Stimulated activated CD8-positive, alpha-beta memory T cell treated with anti-CD3 and anti-CD28 coated beads, Interleukin-12 subunit alpha, Interleukin-12 subunit beta, amount 100 ng/mL, for 24 hours (primary cell): ENCODE measurements at regions not wholly inside any gene's neighbourhood (a gene's known extent, or its start where the extent isn't known, plus 50 kb on each side); places are given as distances from the start of the nearest gene placed in this dataset.

Experiments
- DNase-seq: peaks from one replicate; pipeline ENCODE4 v3.0.0-alpha.2; 2020; ENCODE audit errors: extremely low read depth

- no peak for DNase-seq
Observed at GRCh38 chr2:2765176-2765800, 434.2 kb upstream of the MYT1L start.

DNA sequence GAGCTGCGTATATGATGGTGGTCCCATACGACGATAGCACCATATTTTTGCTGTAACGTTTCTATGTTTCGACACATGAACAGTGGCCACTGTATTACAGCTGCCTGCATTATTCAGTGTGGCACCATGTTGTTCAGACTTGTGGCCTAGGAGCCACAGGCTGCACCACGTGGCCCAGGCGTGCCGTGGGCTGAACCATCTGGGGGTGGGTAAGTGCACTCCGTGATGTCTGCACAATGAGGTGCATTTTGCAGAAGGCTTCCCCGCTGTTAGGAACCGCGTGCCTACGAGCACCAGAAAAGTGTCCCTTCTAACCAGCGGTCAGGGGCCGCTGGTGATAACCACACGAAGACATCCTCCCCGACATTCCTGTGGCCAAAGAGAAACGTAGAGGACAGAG lies 433.7 kb upstream of the MYT1L start:
- DNase-seq, result no peak

GRCh38 chr2:2764001-2764355 lies 432.9 kb upstream of the MYT1L start:
- no peak for DNase-seq

DNA sequence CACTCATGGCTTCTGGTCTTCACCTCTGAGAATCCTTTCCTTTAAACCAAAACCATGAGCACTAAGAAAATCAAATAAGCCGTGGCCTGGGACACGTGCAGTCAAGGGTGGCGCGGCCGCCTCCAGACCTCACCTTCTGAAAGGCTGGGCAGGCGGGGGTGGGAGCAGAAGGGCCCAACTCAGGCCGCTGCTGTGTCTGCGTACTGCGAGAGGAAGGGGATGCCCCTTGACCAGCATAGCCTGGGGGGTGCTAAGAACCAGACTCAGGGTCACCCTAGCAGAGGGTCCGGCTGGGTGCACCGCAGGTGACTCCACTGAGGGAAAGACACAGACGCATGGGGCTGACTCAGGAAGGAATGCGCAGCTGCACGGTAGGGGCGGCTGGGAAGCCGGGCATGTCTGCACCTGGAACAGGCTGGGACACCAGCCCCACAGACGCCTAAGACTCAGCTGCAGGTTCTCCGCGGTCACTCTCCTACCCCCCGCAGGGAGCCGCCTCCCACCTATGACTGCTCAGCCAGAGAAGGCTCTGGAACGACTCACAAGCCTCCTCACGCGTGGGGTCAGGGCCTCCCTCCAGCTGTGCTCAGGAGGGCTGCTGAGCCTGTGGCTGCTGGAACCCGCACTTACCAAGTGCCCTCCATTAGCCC lies 432.4 kb upstream of the MYT1L start:
- no peak for DNase-seq

GRCh38 chr2:2762913-2763312 lies 431.8 kb upstream of the MYT1L start:
- DNase-seq, result no peak

DNA sequence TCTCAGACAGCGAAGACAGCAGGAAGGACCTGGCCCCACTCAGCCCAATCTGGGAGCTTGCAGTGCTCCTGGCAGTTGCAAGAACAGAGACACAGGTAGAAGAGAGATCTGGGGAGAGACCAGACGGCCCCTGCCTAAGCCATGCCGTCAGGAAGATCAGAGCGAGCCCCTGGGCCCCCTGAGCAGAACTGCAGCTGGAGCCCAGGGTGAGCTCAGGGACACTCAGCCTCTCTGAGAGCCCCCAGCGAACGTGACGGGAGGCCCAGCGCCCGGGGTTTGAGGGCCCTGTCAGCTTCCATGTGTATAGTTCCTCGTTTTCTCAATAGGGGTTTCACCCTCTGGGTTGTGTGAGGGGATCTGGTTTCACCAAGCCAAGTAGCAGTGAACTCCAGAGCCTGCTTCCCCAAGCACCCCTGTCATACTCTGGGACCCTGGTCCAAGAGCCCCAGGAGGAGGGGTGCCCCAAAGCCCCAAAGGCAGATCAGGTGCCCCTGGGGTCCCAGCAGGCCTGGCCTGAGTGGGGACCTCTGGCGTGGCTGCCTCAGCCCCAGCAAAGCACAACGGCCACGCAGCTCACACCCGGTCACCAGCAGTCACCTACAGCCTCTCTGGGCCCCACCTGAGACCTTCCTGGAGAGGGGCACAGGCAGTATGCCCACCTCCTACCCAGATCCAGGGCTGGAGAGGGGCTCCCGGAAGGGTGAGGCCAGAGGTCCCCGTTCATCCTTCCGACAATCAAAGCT lies 431.3 kb upstream of the MYT1L start:
- DNase-seq, result no peak

- no peak for DNase-seq
Observed at GRCh38 chr2:2758793-2759367, 427.8 kb upstream of the MYT1L start.

DNA sequence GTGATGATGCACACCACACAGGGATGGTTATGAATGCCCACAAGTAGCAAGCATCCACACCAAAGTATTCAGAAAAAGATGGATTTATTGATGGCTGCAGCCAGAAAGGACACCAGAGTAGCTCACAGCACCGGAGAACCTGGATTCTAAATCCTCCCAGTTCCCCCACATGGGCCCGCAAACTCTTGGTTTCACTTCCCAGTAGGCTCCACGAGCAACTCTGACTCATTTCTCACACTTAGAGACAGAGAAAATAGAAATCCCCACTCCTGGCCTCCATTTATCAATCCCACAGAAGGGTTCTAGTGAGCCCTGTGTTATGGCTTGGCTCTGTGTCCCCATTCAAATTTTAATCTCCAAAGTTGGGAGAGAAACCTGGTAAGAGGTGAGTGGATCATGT lies 426.7 kb upstream of the MYT1L start:
- DNase-seq, result no peak

DNA sequence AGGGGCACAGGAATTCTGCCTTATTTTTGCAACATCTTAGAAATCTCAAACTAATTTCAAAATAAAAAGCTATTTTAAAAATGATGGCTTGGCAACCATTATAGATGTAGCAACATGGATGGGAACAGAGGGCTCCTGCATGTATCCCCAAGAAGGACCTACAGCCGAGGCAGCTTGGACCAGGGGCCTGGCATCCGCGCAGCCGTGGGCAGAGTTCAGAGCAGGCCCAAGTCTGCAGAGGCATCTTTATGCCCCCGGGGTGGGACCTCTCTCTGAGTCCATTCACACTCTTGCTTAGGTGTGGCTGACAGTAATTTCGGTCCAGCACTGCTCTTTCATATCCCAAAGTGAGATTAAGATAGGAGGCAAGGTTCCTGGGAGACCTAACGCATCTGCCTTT lies 425.8 kb upstream of the MYT1L start:
- no peak for DNase-seq

DNA sequence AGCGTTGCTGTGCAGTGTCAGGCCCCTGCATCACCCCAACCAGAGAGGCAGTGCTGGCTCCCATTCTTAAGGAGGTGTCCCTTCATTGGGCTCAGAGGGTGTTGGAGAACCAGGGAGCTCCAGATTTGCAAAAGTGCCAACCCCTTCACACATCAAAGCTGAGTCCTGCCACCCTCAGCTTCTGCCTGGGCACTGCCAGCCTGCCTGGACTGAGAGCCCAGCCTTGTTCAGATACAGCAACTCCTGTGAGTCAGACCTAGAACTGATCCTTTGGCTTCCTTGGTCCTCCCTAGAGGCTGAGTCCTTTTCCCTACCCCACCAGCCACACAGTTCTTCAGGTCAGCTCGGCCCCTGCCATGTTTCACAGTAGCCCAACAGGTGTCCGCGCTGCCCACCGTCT lies 424.9 kb upstream of the MYT1L start:
- DNase-seq, result no peak

GRCh38 chr2:2754940-2755339 lies 423.9 kb upstream of the MYT1L start:
- DNase-seq, result no peak

DNA sequence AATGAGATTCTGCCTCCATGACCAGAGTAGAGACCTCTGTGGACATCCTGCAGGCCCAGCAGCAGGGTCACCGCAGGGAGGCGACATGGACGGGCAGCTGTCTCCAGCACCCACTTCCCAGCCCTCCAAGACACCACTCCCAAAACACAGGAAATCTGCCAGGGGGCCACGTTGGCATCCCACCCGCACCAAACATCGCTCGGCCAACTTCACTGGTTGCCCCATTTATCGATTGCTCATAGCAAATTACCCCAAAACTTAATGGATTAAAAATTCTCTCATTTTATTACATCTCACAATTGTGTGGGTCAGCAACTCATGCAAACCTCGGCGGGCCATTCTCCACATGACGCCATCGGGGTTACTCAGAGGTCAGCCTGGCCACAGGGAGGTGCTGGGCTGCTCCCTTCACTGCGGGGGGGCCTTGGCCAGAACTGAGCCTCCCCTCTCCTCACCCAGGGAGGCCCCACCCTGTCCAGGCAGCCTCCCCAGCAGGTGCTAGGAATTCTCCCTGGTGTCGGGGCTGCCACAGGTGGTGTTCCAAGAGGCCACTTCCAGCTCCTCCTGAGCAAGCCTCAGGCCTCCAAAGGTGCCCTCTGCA lies 420.7 kb upstream of the MYT1L start:
- DNase-seq, result no peak

GRCh38 chr2:2750867-2751714 lies 420.0 kb upstream of the MYT1L start:
- no peak for DNase-seq

- no peak for DNase-seq
Observed at GRCh38 chr2:2749206-2749598, 418.1 kb upstream of the MYT1L start.

- no peak for DNase-seq
Observed at GRCh38 chr2:2748399-2749205, 417.5 kb upstream of the MYT1L start.

DNA sequence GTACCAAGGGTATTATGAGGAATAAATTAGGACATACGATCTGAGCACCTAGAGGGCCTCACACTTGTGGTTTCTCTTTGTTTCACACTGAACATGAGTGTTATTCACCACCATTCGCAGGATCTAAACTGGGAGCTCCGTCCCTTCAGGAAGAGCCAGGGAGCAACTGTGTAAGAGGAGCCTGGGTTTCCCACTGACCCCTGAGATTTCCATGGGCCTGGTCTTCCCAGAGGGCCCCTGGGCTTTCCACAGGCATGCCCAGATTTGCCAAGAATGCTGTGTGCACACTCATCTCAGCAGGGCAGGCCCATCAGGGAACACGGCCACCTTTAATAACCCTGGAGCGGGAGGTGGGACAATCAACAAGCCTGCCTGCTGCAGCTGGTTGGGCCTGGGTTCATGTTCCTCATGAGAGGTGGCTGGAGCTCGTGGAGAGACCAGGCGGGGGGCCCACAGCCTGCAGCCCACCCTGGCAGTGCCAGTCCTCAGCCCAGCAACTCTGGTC lies 416.8 kb upstream of the MYT1L start:
- DNase-seq, result no peak

DNA sequence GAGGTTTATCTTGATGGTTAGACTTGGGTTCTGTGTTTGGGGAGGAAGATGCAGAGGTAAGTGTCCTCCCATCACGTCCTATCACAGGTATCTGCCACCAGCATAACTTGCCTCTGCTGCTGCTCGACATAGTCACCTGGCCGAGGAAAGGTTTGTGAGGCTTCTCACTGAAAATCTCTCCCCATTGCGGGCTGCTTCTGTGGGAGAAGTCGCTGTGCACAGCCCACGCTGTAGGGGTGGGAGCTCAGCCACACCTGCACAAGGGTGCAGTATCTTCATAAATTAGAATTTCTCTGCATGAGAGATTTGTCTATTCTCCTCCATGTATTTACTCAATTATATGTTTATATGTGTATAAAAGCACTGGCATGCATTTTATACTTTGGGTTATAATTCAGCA lies 415.7 kb upstream of the MYT1L start:
- DNase-seq, result no peak

- DNase-seq, result no peak
Observed at GRCh38 chr2:2744958-2745715, 414.1 kb upstream of the MYT1L start.

- no peak for DNase-seq
Observed at GRCh38 chr2:2744107-2744506, 413.0 kb upstream of the MYT1L start.

DNA sequence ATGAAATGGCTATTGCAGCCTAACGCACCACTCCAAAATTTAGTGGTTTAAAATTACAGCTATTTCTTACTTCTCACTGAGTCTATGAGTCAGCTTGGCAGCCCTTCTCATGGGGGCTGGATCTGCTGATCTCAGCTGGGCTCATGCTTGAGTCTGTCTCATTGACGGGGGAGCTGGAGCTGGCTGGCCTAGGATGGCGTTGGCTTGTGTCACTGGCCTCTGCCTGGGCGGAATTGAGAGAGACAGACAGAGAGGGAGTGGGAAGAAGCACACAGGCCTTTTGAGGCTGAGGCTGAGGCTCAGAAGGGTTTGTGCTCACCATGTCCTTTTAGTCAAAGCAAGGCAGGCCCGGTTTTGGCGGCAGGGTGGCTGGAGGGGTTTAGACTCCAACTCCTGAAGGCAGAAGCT lies 412.1 kb upstream of the MYT1L start:
- DNase-seq, result no peak
